H1 (cell line): ENCODE measurements at regions not wholly inside any gene's neighbourhood (a gene's known extent, or its start where the extent isn't known, plus 50 kb on each side); places are given as distances from the start of the nearest gene placed in this dataset.

ENCODE experiments used
- CTCF ChIA-PET: fragments of 300-600 bp; sonication (Branson Sonifier 250); formaldehyde crosslinking; loops from one replicate; lab custom pipeline; 2021; ENCODE audit not compliant: partially characterized antibody; lab: Charles Lee
- POLR2A ChIA-PET: fragments of 300-600 bp; sonication (Branson Sonifier 250); formaldehyde crosslinking; loops from one replicate; lab custom pipeline; 2021; ENCODE audit warnings: inconsistent platforms; ENCODE audit not compliant: partially characterized antibody; lab: Charles Lee
- DNase-seq, 2 experiments: peaks; one replicate each; pipeline versions ENCODE4 v3.0.0 to v3.0.0-alpha.2; 2010 to 2022; ENCODE audit warnings: low spot score in 2 of 2, low read depth in 1 of 2, mixed read lengths in 1 of 2
- FAIRE-seq: peaks from 2 replicates; lab custom pipeline; 2011; peaks lifted over from hg19 to GRCh38; lab: Jason Lieb, UNC
- H2AFZ ChIP-seq: 2 replicates; pipeline ENCODE4 v1.8.1; 2012; ENCODE audit warnings: low read length, inconsistent platforms
- H2AK5ac ChIP-seq: 2 replicates; pipeline ENCODE4 v1.6.1; 2013; ENCODE audit warnings: low read depth, low read length
- H2BK120ac ChIP-seq: replicated peaks from 2 replicates; pipeline ENCODE3; 2013; ENCODE audit warnings: low read depth, low read length, inconsistent platforms
- H2BK12ac ChIP-seq: 2 replicates; pipeline ENCODE4 v1.6.1; 2013; ENCODE audit warnings: low read depth, low read length
- H2BK15ac ChIP-seq: 2 replicates; pipeline ENCODE4 v1.6.1; 2013; ENCODE audit warnings: low read length
- H2BK20ac ChIP-seq: 2 replicates; pipeline ENCODE4 v1.6.1; 2013; ENCODE audit warnings: low read length
- H2BK5ac ChIP-seq: 2 replicates; pipeline ENCODE4 v1.6.1; 2013; ENCODE audit warnings: low read depth, low read length
- H3K14ac ChIP-seq: 2 replicates; pipeline ENCODE4 v1.6.1; 2013; ENCODE audit warnings: inconsistent platforms; ENCODE audit not compliant: insufficient read length
- H3K18ac ChIP-seq: 2 replicates; pipeline ENCODE4 v1.6.1; 2013; ENCODE audit warnings: low read length; ENCODE audit errors: extremely low read depth
- H3K23ac ChIP-seq: 2 replicates; pipeline ENCODE4 v1.6.1; 2013; ENCODE audit warnings: inconsistent platforms; ENCODE audit not compliant: insufficient read length
- H3K23me2 ChIP-seq: 2 replicates; pipeline ENCODE4 v1.6.1; 2013; ENCODE audit warnings: low read depth, low read length
- H3K27ac ChIP-seq: 2 replicates; pipeline ENCODE4 v1.6.1; 2011; ENCODE audit warnings: low read depth, low read length, inconsistent platforms
- H3K27me3 ChIP-seq, 4 experiments: replicated peaks in 1 of 4; 1 replicate in 1 of 4; 2 replicates in 3 of 4; pipeline versions ENCODE4 v1.6.1 to v1.8.1; 2011 to 2013; ENCODE audit warnings: low read length in 3 of 4, mild to moderate bottlenecking in 3 of 4, inconsistent platforms in 2 of 4, mixed read lengths in 2 of 4, moderate library complexity in 1 of 4; ENCODE audit not compliant: control insufficient read depth in 3 of 4, insufficient read depth in 3 of 4; ENCODE audit errors: extremely low read depth in 1 of 4
- H3K36me3 ChIP-seq, 4 experiments: 2 replicates each; pipeline versions ENCODE4 v1.6.1 to v1.8.1; 2011 to 2013; ENCODE audit warnings: mild to moderate bottlenecking in 4 of 4, low read length in 3 of 4, moderate library complexity in 2 of 4, control low read depth in 1 of 4, inconsistent platforms in 1 of 4; ENCODE audit not compliant: insufficient read depth in 4 of 4, control insufficient read depth in 2 of 4
- H3K4ac ChIP-seq: replicated peaks from 2 replicates; pipeline ENCODE3; 2013; ENCODE audit warnings: low read length, low read depth, mixed read lengths, inconsistent platforms; ENCODE audit not compliant: insufficient read length
- H3K4me1 ChIP-seq, 4 experiments: replicated peaks in 1 of 4; 1 replicate in 1 of 4; 2 replicates in 3 of 4; pipeline versions ENCODE4 v1.6.1 to v1.8.1; 2011 to 2013; ENCODE audit warnings: low read length in 3 of 4, inconsistent platforms in 2 of 4, mixed read lengths in 1 of 4; ENCODE audit not compliant: insufficient read depth in 4 of 4, control insufficient read depth in 3 of 4
- H3K4me2 ChIP-seq, 2 experiments: 2 replicates each; pipeline versions ENCODE4 v1.6.1 to v1.8.1; 2011 to 2013; ENCODE audit warnings: low read depth in 2 of 2, low read length in 2 of 2, control low read depth in 1 of 2, inconsistent platforms in 1 of 2, mild to moderate bottlenecking in 1 of 2; ENCODE audit not compliant: insufficient read depth in 1 of 2
- H3K4me3 ChIP-seq, 4 experiments: fragments of 200-600, 300-600 bp in 1 of 4; sonication (generic), shearing (Covaris generic), sonication (Bioruptor Twin) in 1 of 4; 2 replicates each; pipeline versions ENCODE4 v1.5.1 to v1.8.1; 2011 to 2016; ENCODE audit warnings: low read length in 4 of 4, low read depth in 3 of 4, control low read depth in 2 of 4, inconsistent platforms in 2 of 4, mild to moderate bottlenecking in 2 of 4, mixed read lengths in 1 of 4, moderate library complexity in 1 of 4; ENCODE audit not compliant: insufficient read depth in 2 of 4; ENCODE audit errors: extremely low read depth in 1 of 4
- H3K56ac ChIP-seq: replicated peaks from 2 replicates; pipeline ENCODE3; 2013; ENCODE audit warnings: low read depth, mild to moderate bottlenecking, mixed read lengths, low read length, inconsistent platforms; ENCODE audit not compliant: insufficient read length
- H3K79me1 ChIP-seq: 2 replicates; pipeline ENCODE4 v1.6.1; 2013; ENCODE audit warnings: low read depth, low read length, control low read depth
- H3K79me2 ChIP-seq, 2 experiments: 2 replicates each; pipeline versions ENCODE4 v1.6.1 to v1.8.1; 2012 to 2013; ENCODE audit warnings: low read length in 2 of 2, mild to moderate bottlenecking in 2 of 2, inconsistent platforms in 1 of 2; ENCODE audit not compliant: insufficient read depth in 2 of 2, control insufficient read depth in 1 of 2
- H3K9ac ChIP-seq, 4 experiments: replicated peaks in 1 of 4; 1 replicate in 1 of 4; 2 replicates in 3 of 4; pipeline versions ENCODE4 v1.6.1 to v1.8.1; 2011 to 2013; ENCODE audit warnings: low read depth in 3 of 4, low read length in 3 of 4, control low read depth in 2 of 4, mild to moderate bottlenecking in 2 of 4, moderate library complexity in 2 of 4, inconsistent platforms in 1 of 4; ENCODE audit errors: extremely low read depth in 1 of 4
- H3K9me3 ChIP-seq, 2 experiments: 2 replicates each; pipeline versions ENCODE4 v1.6.1 to v1.8.1; 2012 to 2013; ENCODE audit warnings: mild to moderate bottlenecking in 2 of 2, moderate library complexity in 2 of 2, control low read depth in 1 of 2, inconsistent platforms in 1 of 2, low read depth in 1 of 2, low read length in 1 of 2, mixed read lengths in 1 of 2; ENCODE audit not compliant: insufficient read depth in 2 of 2
- H4K20me1 ChIP-seq, 2 experiments: replicated peaks in 1 of 2; 2 replicates each; pipeline versions ENCODE3 to v1.8.1; 2011 to 2013; ENCODE audit warnings: inconsistent platforms in 2 of 2, low read length in 2 of 2, mild to moderate bottlenecking in 1 of 2; ENCODE audit not compliant: insufficient read depth in 2 of 2, control insufficient read depth in 1 of 2
- H4K5ac ChIP-seq: 2 replicates; pipeline ENCODE4 v1.6.1; 2013; ENCODE audit warnings: low read length, low read depth, mixed read lengths, inconsistent platforms; ENCODE audit not compliant: insufficient read length
- H4K8ac ChIP-seq: 2 replicates; pipeline ENCODE4 v1.8.0; 2013; ENCODE audit warnings: mild to moderate bottlenecking, moderate library complexity, low read length, inconsistent platforms; ENCODE audit not compliant: insufficient read depth; ENCODE audit errors: extremely low read depth
- H4K91ac ChIP-seq: replicated peaks from 2 replicates; pipeline ENCODE3; 2013; ENCODE audit warnings: low read length, mixed read lengths, inconsistent platforms; ENCODE audit not compliant: insufficient read length
- ASH2L ChIP-seq: fragments of 200-600, 300-600 bp; sonication (generic); IDR thresholded peaks from one replicate; pipeline ENCODE4 v1.7.1; 2017; ENCODE audit warnings: low read length
- CHD1 ChIP-seq: IDR thresholded peaks from 2 replicates; pipeline ENCODE4 v1.6.1; 2012; ENCODE audit warnings: low read depth, low read length, improper control_type of control experiment
- JUND ChIP-seq: IDR thresholded peaks from 2 replicates; pipeline ENCODE4 v1.6.1; 2011; ENCODE audit warnings: mild to moderate bottlenecking, improper control_type of control experiment, low read length
- RAD21 ChIP-seq, 2 experiments: IDR thresholded peaks in 1 of 2; conservative IDR thresholded peaks in 1 of 2; 2 replicates each; pipeline ENCODE4 v1.6.1; 2011; ENCODE audit warnings: low read depth in 2 of 2, low read length in 2 of 2, improper control_type of control experiment in 1 of 2, inconsistent platforms in 1 of 2, mild to moderate bottlenecking in 1 of 2, moderate library complexity in 1 of 2
- SP1 ChIP-seq: IDR thresholded peaks from 2 replicates; pipeline ENCODE4 v1.6.1; 2011; ENCODE audit warnings: low read depth, low read length
- WGBS, 2 experiments: shearing (Covaris generic) in 1 of 2; methylation state at CpG; one replicate each; pipeline versions ENCODE4 v1.1.6 to v1.1.7; 2013 to 2015; ENCODE audit warnings: low lambda C conversion rate in 2 of 2, mixed read lengths in 2 of 2, inconsistent platforms in 1 of 2, low coverage in 1 of 2, missing lambda C conversion rate in 1 of 2; ENCODE audit not compliant: insufficient replicate concordance in 2 of 2, insufficient coverage in 1 of 2, insufficient read length in 1 of 2; ENCODE audit errors: extremely low coverage in 1 of 2, missing lambda C conversion rate in 1 of 2; 5-methylcytosine and 5-hydroxymethylcytosine counted together

GRCh38 chr13:78286748-78287147 is 316.6 kb downstream of the POU4F1 start:
- TF ChIP-seq SP1 (no peak), ASH2L (no peak), RAD21 (IDR thresholded peaks at IDR 0.05 in 1 of 2, conservative IDR thresholded peaks at IDR 0.05 in 1 of 2; ENCODE audit: low read depth in 2 of 2, low read length in 2 of 2) (no peak), CHD1 (no peak), JUND (no peak)
- Histone ChIP-seq H2BK120ac (no peak overlapping the region), H2BK15ac (no peak overlapping the region), H3K4me2 (no peak overlapping the region), H4K91ac (no peak overlapping the region), H3K9me3 (no peaks in the 10 kb centered on the region), H3K79me1 (no peaks in the 10 kb centered on the region), H3K4me1 (no peaks in the 10 kb centered on the region), H3K23me2 (no peaks in the 10 kb centered on the region), H4K8ac (no peak overlapping the region), H4K5ac (no peak overlapping the region), H4K20me1 (no peaks in the 10 kb centered on the region), H3K4me3 (no peak overlapping the region), H2BK5ac (no peak overlapping the region), H3K9ac (no peak overlapping the region), H3K27ac (no peak overlapping the region), H3K23ac (no peak overlapping the region), H2BK12ac (no peak overlapping the region), H2AK5ac (no peak overlapping the region), H3K14ac (no peak overlapping the region), H3K4ac (no peak overlapping the region), H2AFZ (no peak overlapping the region), H2BK20ac (no peak overlapping the region), H3K79me2 (no peaks in the 10 kb centered on the region), H3K27me3 (no peaks in the 10 kb centered on the region), H3K18ac (no peak overlapping the region), H3K36me3 (no peaks in the 10 kb centered on the region), H3K56ac (no peak overlapping the region)
- 90% methylated on average over 1 of the region's 1 CpG; no CpG with 5 or more reads in 1 of the 2 experiments for WGBS, 2 experiments
- FAIRE-seq (no peak), DNase-seq (no peak)
- POLR2A ChIA-PET, result no interaction called here
- CTCF ChIA-PET, result no interaction called here
